Glutamatergic neuron (in vitro differentiated cells): ENCODE measurements at regions not wholly inside any gene's neighbourhood (a gene's known extent, or its start where the extent isn't known, plus 50 kb on each side); places are given as distances from the start of the nearest gene placed in this dataset.

Experiments
- DNase-seq: peaks from one replicate; pipeline ENCODE4 v3.0.0; 2022
- H3K27ac Mint-ChIP-seq: one replicate; pipeline ENCODE4 v1.8.0; 2020; ENCODE audit warnings: mild to moderate bottlenecking, mixed read lengths, inconsistent platforms; ENCODE audit not compliant: unreplicated experiment
- H3K27me3 Mint-ChIP-seq: one replicate; pipeline ENCODE4 v1.8.0; 2020; ENCODE audit warnings: mild to moderate bottlenecking, moderate library complexity, mixed read lengths, inconsistent platforms; ENCODE audit not compliant: unreplicated experiment
- H3K36me3 Mint-ChIP-seq: one replicate; pipeline ENCODE4 v1.8.0; 2020; ENCODE audit warnings: mild to moderate bottlenecking, mixed read lengths, inconsistent platforms; ENCODE audit not compliant: unreplicated experiment
- H3K4me1 Mint-ChIP-seq: one replicate; pipeline ENCODE4 v1.8.0; 2020; ENCODE audit warnings: mild to moderate bottlenecking, low read depth, mixed read lengths, inconsistent platforms; ENCODE audit not compliant: unreplicated experiment
- H3K4me3 Mint-ChIP-seq: one replicate; pipeline ENCODE4 v1.8.0; 2020; ENCODE audit warnings: mild to moderate bottlenecking, mixed read lengths, inconsistent platforms; ENCODE audit not compliant: unreplicated experiment
- H3K9me3 Mint-ChIP-seq: one replicate; pipeline ENCODE4 v1.8.0; 2020; ENCODE audit warnings: mild to moderate bottlenecking, moderate library complexity, mixed read lengths, inconsistent platforms; ENCODE audit not compliant: unreplicated experiment
- TF ChIP-seq, protein P1 (sequence below): fragments of 200-600 bp; sonication (generic); IDR thresholded peaks from one replicate; pipeline ENCODE4 v1.5.0; 2021; ENCODE audit not compliant: partially characterized antibody, unreplicated experiment

DNA sequence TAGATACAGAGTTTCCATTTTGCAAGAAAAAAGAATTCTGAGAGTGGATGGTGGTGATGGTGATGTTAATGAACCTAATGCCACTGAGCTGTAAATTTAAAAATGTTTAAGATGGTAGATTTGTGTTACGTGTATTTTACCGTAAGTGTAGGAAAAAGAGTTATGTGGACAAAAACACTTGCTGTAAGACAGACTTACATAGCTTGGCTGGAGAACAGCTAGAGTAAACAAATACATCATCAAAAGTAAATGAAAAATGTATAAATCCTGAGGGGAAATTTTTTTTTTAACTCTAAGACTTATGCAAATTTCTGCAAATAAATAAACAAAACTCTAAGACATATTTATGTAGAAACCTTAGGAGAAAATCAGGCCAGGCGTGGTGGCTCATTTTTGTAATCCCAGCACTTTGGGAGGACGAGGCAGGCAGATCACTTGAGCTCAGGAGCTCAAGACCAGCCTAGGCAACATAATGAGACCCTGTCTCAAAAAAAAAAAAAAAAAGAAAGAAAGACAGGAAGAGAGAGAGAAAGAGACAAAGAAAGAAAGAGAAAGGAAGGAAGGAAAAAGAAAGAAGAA, 66.2 kb upstream of the CDK13 start:
- TF ChIP-seq, protein P1, sequence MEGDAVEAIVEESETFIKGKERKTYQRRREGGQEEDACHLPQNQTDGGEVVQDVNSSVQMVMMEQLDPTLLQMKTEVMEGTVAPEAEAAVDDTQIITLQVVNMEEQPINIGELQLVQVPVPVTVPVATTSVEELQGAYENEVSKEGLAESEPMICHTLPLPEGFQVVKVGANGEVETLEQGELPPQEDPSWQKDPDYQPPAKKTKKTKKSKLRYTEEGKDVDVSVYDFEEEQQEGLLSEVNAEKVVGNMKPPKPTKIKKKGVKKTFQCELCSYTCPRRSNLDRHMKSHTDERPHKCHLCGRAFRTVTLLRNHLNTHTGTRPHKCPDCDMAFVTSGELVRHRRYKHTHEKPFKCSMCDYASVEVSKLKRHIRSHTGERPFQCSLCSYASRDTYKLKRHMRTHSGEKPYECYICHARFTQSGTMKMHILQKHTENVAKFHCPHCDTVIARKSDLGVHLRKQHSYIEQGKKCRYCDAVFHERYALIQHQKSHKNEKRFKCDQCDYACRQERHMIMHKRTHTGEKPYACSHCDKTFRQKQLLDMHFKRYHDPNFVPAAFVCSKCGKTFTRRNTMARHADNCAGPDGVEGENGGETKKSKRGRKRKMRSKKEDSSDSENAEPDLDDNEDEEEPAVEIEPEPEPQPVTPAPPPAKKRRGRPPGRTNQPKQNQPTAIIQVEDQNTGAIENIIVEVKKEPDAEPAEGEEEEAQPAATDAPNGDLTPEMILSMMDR = no peak
- Mint-ChIP-seq H3K4me3 (no peak overlapping the region), H3K27me3 (no peaks in the 10 kb centered on the region), H3K36me3 (peaks cover 6% of the 10 kb centered on the region), H3K27ac (no peak overlapping the region), H3K9me3 (peaks cover 7% of the 10 kb centered on the region), H3K4me1 (no peaks in the 10 kb centered on the region)
- DNase-seq = no peak

DNA sequence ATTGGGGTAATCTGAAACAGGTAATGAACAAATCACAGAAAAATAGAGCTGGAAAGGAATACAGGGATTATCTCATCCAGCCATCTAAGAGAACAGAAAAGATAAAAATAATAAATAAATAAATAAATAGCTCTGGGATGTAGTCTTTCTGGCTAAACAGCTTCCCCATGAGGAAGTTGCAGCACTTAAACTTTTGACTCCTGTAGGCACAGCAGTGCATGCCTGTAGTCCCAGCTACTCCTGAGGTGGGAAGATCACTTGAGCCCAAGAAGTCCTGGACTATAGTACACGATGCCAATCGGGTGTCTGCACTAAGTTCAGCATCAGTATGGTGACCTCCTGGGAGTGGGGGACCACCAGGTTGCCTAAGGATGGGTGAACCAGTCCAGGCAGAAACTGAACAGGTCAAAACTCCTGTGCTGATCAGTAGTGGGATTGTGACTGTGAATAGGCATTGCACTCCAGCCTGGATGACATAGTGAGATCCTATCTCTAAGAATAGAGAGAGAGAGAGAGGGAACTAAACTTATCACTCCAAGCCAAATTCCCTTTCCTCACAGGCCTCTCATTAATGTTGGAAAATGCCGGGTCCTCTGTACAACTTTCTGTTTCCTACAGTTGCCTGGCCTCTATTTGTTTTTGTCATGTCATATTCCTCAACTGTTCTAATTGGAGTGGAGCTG, 61.7 kb upstream of the CDK13 start:
- Mint-ChIP-seq H3K9me3 (peaks cover 4% of the 10 kb centered on the region), H3K27me3 (no peaks in the 10 kb centered on the region), H3K4me1 (no peaks in the 10 kb centered on the region), H3K36me3 (no peaks in the 10 kb centered on the region), H3K4me3 (no peak overlapping the region), H3K27ac (no peak overlapping the region)
- no peak for DNase-seq
- TF ChIP-seq, protein P1 = no peak

DNA sequence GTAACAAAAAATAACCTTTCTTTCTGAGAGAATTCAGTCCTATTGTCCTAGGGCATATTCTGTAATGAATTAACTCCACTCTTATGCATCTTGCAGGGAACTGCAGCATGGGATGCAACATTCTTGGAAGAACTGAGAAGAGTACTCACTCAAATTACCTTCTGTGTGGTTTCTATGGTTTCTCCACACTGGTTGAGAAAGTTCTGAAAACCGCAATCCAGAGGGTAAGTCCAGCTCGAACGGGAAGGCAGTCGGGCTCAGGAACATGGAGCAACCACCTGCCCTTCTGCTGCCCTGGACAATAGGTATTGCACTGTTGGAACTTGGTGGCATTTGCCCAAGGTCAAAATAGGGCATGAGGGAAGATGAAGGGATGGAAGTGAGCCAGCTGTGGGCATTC, 59.6 kb upstream of the CDK13 start:
- TF ChIP-seq, protein P1 = no peak
- no peak overlapping the region for H3K27ac Mint-ChIP-seq
- H3K4me3 Mint-ChIP-seq = no peak overlapping the region
- H3K4me1 Mint-ChIP-seq = no peaks in the 10 kb centered on the region
- no peaks in the 10 kb centered on the region for H3K9me3 Mint-ChIP-seq
- DNase-seq = no peak
- H3K36me3 Mint-ChIP-seq = no peaks in the 10 kb centered on the region
- peaks cover 2% of the 10 kb centered on the region for H3K27me3 Mint-ChIP-seq

DNA sequence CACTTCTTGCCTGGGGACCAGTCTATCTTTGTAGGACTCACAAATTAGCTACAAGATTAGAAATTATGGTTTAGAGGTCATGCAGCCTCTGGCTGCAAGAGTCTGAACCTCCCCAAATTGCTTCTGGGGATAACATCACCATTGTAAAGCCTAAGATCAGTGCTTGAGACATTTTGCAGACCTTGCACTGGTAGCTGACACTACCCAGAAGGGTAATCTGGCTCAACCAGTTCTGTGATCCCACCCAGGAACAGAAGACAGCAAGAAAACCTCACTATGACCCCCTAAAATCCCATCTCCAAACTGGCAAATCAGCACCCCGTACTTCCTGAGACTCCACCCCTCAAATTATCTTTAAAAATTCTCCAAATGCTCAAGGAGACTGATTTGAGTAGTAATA, 58.2 kb upstream of the CDK13 start:
- Mint-ChIP-seq H3K27ac (no peak overlapping the region), H3K4me3 (no peak overlapping the region), H3K4me1 (no peaks in the 10 kb centered on the region), H3K9me3 (no peaks in the 10 kb centered on the region), H3K36me3 (no peaks in the 10 kb centered on the region), H3K27me3 (peaks cover 2% of the 10 kb centered on the region)
- no peak for DNase-seq
- TF ChIP-seq, protein P1 = no peak

DNA sequence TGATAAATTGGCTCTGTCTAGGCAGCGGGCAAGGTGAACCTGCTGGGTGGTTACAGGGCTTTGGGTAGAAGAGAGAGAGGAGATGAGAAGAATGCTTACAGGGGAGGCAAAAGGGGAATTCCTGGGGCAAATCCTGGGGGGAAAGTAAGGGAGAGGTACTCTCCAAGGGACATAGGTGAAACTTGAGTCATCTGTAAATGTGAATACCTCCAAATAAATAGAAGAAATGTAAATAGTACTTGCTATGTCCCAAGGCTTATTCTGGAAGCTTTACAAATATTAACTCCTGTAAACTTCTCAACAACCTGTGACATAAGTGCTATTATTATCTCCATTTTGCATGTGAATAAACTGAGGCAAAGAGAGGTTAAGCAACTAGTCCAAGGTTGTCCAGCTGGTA, 57.7 kb upstream of the CDK13 start:
- Mint-ChIP-seq H3K27me3 (peaks cover 2% of the 10 kb centered on the region), H3K9me3 (no peaks in the 10 kb centered on the region), H3K4me1 (no peaks in the 10 kb centered on the region), H3K27ac (no peak overlapping the region), H3K4me3 (no peak overlapping the region), H3K36me3 (no peaks in the 10 kb centered on the region)
- TF ChIP-seq, protein P1 = no peak
- DNase-seq = no peak
